ENCODE measurements at regions not wholly inside any gene's neighbourhood (a gene's known extent, or its start where the extent isn't known, plus 50 kb on each side); places are given as distances from the start of the nearest gene placed in this dataset.

- no peak overlapping the region for H3K4me3 ChIP-seq (ENCODE audit: low read length)
- peak; percentile 84 for DNase-seq (ENCODE audit: low read depth)
Observed at GRCh38 chr10:113228530-113228929, 278.5 kb downstream of the TCF7L2 start.

DNA sequence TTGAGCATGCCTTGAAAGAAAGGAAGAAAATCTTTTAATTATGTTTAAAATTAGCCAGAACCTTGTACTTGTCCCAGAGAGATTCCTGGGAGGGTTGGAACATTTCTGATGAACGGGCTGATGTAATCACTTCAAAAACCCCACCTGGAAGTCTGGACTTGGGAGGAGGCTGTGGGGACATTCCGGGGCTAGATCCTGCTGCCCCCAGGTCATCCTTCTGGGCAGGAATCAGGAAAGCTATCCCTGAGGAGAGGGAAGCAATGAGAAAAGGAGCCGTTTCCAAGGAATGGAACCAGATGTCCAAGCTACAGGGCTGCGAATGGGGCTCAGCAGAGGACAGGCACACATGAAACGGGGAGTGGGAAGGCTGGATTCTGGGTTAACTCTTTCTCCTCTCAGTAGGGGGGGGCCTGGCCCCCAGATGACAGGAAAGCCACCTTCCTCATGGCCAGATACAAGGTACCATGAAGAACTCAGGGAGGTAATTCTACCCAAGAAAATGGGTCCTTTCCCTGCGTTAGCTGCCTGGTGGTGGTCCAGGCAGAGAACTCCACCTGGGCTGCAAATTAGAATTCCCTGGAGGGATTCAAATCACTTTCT, 280.1 kb downstream of the TCF7L2 start:
- H3K4me3 ChIP-seq (ENCODE audit: low read length): no peak overlapping the region
- TF ChIP-seq, protein P1, sequence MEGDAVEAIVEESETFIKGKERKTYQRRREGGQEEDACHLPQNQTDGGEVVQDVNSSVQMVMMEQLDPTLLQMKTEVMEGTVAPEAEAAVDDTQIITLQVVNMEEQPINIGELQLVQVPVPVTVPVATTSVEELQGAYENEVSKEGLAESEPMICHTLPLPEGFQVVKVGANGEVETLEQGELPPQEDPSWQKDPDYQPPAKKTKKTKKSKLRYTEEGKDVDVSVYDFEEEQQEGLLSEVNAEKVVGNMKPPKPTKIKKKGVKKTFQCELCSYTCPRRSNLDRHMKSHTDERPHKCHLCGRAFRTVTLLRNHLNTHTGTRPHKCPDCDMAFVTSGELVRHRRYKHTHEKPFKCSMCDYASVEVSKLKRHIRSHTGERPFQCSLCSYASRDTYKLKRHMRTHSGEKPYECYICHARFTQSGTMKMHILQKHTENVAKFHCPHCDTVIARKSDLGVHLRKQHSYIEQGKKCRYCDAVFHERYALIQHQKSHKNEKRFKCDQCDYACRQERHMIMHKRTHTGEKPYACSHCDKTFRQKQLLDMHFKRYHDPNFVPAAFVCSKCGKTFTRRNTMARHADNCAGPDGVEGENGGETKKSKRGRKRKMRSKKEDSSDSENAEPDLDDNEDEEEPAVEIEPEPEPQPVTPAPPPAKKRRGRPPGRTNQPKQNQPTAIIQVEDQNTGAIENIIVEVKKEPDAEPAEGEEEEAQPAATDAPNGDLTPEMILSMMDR (conservative IDR thresholded peaks at IDR 0.05; ENCODE audit: low read length): no peak
- peak; percentile 9 for DNase-seq (ENCODE audit: low read depth)

More at GRCh38 chr10:113228530-113228929, 278.5 kb downstream of the TCF7L2 start:
- TF ChIP-seq, protein P1 (conservative IDR thresholded peaks at IDR 0.05; ENCODE audit: low read length): no peak

- TF ChIP-seq, protein P1 (conservative IDR thresholded peaks at IDR 0.05; ENCODE audit: low read length): no peak
- no peak overlapping the region for H3K4me3 ChIP-seq (ENCODE audit: low read length)
- no peak for DNase-seq (ENCODE audit: low read depth)
Observed at GRCh38 chr10:113232928-113233511, 283.0 kb downstream of the TCF7L2 start.

GRCh38 chr10:113234481-113234880, 284.4 kb downstream of the TCF7L2 start:
- no peak for DNase-seq (ENCODE audit: low read depth)
- no peak overlapping the region for H3K4me3 ChIP-seq (ENCODE audit: low read length)
- TF ChIP-seq, protein P1 (conservative IDR thresholded peaks at IDR 0.05; ENCODE audit: low read length): no peak

- no peak for DNase-seq (ENCODE audit: low read depth)
- H3K4me3 ChIP-seq (ENCODE audit: low read length): no peak overlapping the region
- TF ChIP-seq, protein P1 (conservative IDR thresholded peaks at IDR 0.05; ENCODE audit: low read length): no peak
Observed at GRCh38 chr10:113235508-113235907, 285.5 kb downstream of the TCF7L2 start.

DNA sequence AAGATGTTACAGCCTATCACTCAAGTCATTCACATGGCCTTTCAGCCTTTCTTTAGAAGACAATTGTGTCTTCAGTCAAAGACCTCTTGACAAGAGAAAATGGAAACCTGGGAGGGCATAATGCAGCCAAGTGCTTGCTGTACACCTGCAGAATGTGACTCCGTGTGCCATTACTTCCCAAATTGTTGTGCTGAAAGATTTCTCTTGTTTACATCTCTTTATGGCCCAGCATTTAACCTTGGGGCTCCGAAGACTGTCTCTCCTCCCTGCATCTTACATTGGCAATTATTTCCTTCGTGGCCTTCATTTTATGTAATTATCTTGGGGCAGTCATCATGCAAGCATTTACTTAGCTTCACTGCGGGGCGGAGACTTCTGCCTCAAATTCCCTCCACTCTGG, 287.0 kb downstream of the TCF7L2 start:
- TF ChIP-seq, protein P1 (conservative IDR thresholded peaks at IDR 0.05; ENCODE audit: low read length): no peak
- H3K4me3 ChIP-seq (ENCODE audit: low read length): no peak overlapping the region
- DNase-seq (ENCODE audit: low read depth): no peak

All from AG10803 (cell line).